GM23338 (cell line): ENCODE measurements at regions not wholly inside any gene's neighbourhood (a gene's known extent, or its start where the extent isn't known, plus 50 kb on each side); places are given as distances from the start of the nearest gene placed in this dataset.
"Not testable (repeated sequence)": the region's sequence is repeated elsewhere in the genome, so short reads cannot be mapped to it uniquely, and the experiment has no call there.

ENCODE experiments used
- CREB1 ChIP-seq: fragments of 250-450 bp; sonication (Bioruptor Pico); IDR thresholded peaks from 2 replicates; pipeline ENCODE4 v1.5.0; 2020; ENCODE audit warnings: low read depth, mild to moderate bottlenecking, moderate library complexity
- ETS1 ChIP-seq: IDR thresholded peaks from 2 replicates; pipeline ENCODE4 v1.6.1; 2016; ENCODE audit warnings: antibody characterized with exemption
- EZH2 ChIP-seq: fragments of 200-600 bp; sonication (generic); IDR thresholded peaks from one replicate; pipeline ENCODE4 v1.8.0; 2017; ENCODE audit warnings: antibody characterized with exemption, mild to moderate bottlenecking, low read depth; ENCODE audit not compliant: unreplicated experiment
- EZH2phosphoT487 ChIP-seq: fragments of 200-600 bp; sonication (generic); IDR thresholded peaks from one replicate; pipeline ENCODE4 v1.8.1; 2018; ENCODE audit warnings: antibody characterized with exemption; ENCODE audit not compliant: unreplicated experiment
- JUNB ChIP-seq: IDR thresholded peaks from one replicate; pipeline ENCODE4 v1.6.1; 2016; ENCODE audit warnings: antibody characterized with exemption; ENCODE audit not compliant: unreplicated experiment
- POLR2AphosphoS5 ChIP-seq: IDR thresholded peaks from 2 replicates; pipeline ENCODE4 v1.6.1; 2016; ENCODE audit warnings: antibody characterized with exemption, low read depth
- REST ChIP-seq: IDR thresholded peaks from one replicate; pipeline ENCODE4 v1.6.1; 2018; ENCODE audit warnings: antibody characterized with exemption; ENCODE audit not compliant: unreplicated experiment
- STAT1 ChIP-seq: IDR thresholded peaks from one replicate; pipeline ENCODE4 v1.6.1; 2016; ENCODE audit warnings: antibody characterized with exemption; ENCODE audit not compliant: unreplicated experiment
- ZNF114 ChIP-seq: fragments of 250-450 bp; sonication (Bioruptor Pico); IDR thresholded peaks from 2 replicates; pipeline ENCODE4 v1.5.0; 2020; ENCODE audit warnings: mild to moderate bottlenecking, moderate library complexity
- ZNF331 ChIP-seq: fragments of 250-450 bp; sonication (Bioruptor Pico); IDR thresholded peaks from 2 replicates; pipeline ENCODE4 v1.5.0; 2020; ENCODE audit warnings: low read depth, mild to moderate bottlenecking, moderate library complexity
- ZNF462 ChIP-seq: fragments of 250-450 bp; sonication (Bioruptor Pico); IDR thresholded peaks from 2 replicates; pipeline ENCODE4 v1.5.0; 2020; ENCODE audit warnings: mild to moderate bottlenecking, moderate library complexity
- TF ChIP-seq, protein P1 (sequence below), 2 experiments: fragments of 200-600 bp in 1 of 2; sonication (generic) in 1 of 2; conservative IDR thresholded peaks; 2 replicates each; pipeline versions ENCODE4 v1.5.1 to v1.6.1; 2016 to 2017; ENCODE audit warnings: antibody characterized with exemption in 2 of 2, low read depth in 2 of 2, mild to moderate bottlenecking in 2 of 2, moderate library complexity in 1 of 2

- TF ChIP-seq, protein P1, sequence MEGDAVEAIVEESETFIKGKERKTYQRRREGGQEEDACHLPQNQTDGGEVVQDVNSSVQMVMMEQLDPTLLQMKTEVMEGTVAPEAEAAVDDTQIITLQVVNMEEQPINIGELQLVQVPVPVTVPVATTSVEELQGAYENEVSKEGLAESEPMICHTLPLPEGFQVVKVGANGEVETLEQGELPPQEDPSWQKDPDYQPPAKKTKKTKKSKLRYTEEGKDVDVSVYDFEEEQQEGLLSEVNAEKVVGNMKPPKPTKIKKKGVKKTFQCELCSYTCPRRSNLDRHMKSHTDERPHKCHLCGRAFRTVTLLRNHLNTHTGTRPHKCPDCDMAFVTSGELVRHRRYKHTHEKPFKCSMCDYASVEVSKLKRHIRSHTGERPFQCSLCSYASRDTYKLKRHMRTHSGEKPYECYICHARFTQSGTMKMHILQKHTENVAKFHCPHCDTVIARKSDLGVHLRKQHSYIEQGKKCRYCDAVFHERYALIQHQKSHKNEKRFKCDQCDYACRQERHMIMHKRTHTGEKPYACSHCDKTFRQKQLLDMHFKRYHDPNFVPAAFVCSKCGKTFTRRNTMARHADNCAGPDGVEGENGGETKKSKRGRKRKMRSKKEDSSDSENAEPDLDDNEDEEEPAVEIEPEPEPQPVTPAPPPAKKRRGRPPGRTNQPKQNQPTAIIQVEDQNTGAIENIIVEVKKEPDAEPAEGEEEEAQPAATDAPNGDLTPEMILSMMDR (conservative IDR thresholded peaks at IDR 0.05; ENCODE audit: low read depth in 2 of 2) = not testable (repeated sequence)
- TF ChIP-seq EZH2; REST; JUNB; POLR2AphosphoS5; CREB1 (CRISPR knock-in tag); ZNF331; EZH2phosphoT487; STAT1; ETS1; ZNF114 (CRISPR knock-in tag); ZNF462 (CRISPR knock-in tag): not testable (repeated sequence)
Measured at GRCh38 chr7:138221388-138221787, 145.1 kb downstream of the AKR1D1 start.
